C4-2B (cell line): ENCODE measurements at regions not wholly inside any gene's neighbourhood (a gene's known extent, or its start where the extent isn't known, plus 50 kb on each side); places are given as distances from the start of the nearest gene placed in this dataset.

Experiments
- H3K27ac ChIP-seq: fragments of 450-650 bp; 2 replicates; pipeline ENCODE4 v1.5.1; 2017
- ZFX ChIP-seq: fragments of 450-650 bp; IDR thresholded peaks from 2 replicates; pipeline ENCODE4 v1.6.1; 2017
- TF ChIP-seq, protein P1 (sequence below): fragments of 450-650 bp; conservative IDR thresholded peaks from 2 replicates; pipeline ENCODE4 v1.5.1; 2017; ENCODE audit warnings: mild to moderate bottlenecking

DNA sequence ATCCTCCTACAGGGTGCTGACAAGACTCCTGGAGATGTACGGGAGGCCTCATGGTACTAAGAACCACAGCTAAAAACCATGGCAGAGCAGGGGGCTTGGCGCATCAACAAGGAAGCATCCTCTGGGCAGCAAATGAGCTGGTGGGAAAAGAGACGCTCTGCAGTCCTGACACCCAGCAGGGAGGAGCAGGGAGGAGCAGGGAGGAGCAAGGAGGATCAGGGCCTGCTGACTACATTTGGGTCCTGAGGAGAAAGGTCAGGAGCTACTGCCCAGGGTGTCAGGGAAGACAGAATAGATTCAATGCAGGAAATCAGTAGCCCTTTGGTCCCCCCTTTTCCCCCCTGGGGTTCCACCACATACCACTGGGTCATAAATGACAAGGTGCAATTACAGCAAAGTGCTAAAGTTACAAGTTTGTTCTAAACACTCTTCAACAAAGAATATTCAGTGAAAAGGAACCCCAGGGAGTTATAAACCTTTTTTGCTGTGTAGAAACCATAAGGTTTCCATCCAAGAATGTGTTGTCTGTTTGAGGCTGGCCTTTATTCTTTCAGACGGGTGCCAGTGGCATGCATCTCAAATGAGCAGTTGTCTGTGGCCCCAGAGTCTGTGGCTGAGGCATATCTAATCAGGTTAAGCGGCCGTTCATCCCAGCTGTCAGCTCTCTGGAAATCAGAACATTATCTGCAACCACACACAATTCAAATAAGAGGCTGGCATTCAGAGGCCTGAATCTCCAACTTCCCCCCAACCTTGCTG lies 325.0 kb downstream of the CDC5L start:
- no peak overlapping the region for H3K27ac ChIP-seq
- no peak for TF ChIP-seq ZFX
- TF ChIP-seq, protein P1, sequence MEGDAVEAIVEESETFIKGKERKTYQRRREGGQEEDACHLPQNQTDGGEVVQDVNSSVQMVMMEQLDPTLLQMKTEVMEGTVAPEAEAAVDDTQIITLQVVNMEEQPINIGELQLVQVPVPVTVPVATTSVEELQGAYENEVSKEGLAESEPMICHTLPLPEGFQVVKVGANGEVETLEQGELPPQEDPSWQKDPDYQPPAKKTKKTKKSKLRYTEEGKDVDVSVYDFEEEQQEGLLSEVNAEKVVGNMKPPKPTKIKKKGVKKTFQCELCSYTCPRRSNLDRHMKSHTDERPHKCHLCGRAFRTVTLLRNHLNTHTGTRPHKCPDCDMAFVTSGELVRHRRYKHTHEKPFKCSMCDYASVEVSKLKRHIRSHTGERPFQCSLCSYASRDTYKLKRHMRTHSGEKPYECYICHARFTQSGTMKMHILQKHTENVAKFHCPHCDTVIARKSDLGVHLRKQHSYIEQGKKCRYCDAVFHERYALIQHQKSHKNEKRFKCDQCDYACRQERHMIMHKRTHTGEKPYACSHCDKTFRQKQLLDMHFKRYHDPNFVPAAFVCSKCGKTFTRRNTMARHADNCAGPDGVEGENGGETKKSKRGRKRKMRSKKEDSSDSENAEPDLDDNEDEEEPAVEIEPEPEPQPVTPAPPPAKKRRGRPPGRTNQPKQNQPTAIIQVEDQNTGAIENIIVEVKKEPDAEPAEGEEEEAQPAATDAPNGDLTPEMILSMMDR = no peak

DNA sequence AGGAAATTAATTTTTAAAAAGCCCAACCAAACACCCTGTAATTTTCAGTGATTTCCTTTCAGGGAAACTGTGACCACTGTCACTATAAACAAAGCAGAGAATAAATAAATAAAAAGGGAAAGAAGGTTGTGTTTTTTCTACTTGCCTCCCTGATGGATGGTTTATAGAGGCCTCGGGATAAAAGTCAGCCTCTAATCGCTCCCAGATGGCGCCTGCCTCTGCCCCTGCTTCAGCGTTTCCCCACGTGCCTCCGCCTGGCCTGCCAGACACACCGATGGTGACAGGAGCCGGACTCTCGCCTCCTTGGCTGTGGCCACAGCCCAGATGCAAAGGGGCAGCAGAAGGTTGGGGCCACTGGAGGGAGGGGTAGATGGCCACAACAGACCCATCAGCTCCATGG lies 327.7 kb downstream of the CDC5L start:
- no peak for TF ChIP-seq ZFX
- TF ChIP-seq, protein P1 = no peak
- no peak overlapping the region for H3K27ac ChIP-seq

DNA sequence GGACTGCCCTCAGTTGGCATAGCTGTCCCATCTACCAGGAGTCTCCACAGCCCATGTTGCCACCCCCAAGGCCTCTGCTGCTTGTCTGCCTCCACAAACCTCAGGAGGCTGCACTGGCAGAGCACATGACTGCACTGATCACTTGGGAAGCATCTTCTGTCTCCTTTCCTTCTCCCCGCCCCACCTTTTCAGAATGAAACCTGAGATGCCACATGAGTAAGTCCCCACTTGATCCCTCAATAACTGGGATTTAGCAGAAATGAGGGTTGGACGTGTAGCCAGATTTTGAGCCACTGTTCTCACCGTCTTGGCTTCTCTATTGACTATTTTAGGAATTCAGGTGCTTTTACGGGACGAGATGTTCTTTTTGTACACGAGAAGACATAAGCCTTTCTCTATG lies 328.4 kb downstream of the CDC5L start:
- no peak overlapping the region for H3K27ac ChIP-seq
- TF ChIP-seq, protein P1 = no peak
- no peak for TF ChIP-seq ZFX

DNA sequence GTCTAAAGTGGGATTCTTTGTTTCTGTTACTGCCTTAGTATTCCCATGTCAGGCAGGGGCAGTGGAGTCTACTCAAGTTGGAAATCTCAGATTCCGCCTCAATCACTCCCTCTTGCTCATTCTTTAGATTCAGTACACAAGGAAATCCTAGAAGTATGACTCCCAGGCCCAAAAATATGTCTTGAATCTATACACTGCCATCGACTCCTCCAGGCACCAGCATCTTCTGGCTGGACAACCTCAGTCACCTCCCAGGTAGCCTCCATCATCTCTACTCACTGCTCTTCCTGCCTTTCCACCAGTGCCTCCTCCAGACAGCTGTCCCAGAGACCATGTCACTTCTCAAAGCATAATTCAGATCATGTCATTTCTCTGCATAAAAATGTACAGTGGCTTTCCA lies 329.9 kb downstream of the CDC5L start:
- H3K27ac ChIP-seq = no peak overlapping the region
- TF ChIP-seq ZFX = no peak
- TF ChIP-seq, protein P1 = no peak

DNA sequence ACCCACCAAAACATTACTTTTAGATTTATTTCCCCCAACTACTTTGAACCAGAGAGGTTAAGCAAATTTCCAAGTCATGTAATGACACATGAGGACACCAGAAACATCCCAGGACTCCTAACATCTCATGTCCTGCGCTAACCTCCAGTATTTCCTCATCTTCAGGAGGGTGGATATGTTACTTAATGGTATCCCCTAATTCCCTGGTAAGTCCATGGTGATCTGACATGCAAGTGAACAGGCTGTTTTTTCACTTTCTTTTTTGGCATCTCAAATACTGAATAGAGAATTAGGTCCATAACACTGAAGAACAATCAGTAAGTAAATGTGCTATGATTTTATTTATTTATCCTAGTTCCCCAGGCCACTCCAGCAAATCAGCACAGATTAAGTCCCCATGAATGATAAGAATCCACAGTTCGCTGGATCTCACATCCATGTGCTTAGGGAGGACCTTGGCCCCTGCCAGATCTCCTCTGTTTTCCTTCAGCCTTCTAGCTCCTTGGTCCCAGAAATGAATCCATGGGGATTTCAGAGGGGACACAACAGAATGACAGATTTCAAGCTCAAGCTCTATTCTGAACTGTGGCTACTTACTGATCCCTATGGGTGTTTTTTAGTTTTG lies 334.6 kb downstream of the CDC5L start:
- no peak for TF ChIP-seq ZFX
- TF ChIP-seq, protein P1 = no peak
- no peak overlapping the region for H3K27ac ChIP-seq

DNA sequence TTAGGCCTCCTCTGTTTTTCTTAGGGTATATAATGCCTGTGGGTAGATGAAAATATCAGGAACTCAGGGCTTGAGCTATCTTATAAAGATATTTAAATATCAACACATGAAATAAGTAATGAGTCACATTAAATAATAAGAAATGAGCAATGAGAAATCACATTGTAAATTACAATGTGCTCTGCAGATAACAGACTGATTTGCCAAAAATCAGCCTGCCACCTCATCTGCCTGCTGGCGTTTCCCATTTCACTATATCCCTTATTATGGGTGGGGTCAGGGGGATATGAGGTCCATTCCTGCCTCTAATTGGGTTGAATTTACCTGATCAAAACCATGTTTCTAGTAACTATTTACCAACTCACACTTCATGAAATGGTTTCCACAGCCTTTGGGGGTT lies 335.2 kb downstream of the CDC5L start:
- H3K27ac ChIP-seq = no peak overlapping the region
- TF ChIP-seq, protein P1 = no peak
- TF ChIP-seq ZFX = no peak

DNA sequence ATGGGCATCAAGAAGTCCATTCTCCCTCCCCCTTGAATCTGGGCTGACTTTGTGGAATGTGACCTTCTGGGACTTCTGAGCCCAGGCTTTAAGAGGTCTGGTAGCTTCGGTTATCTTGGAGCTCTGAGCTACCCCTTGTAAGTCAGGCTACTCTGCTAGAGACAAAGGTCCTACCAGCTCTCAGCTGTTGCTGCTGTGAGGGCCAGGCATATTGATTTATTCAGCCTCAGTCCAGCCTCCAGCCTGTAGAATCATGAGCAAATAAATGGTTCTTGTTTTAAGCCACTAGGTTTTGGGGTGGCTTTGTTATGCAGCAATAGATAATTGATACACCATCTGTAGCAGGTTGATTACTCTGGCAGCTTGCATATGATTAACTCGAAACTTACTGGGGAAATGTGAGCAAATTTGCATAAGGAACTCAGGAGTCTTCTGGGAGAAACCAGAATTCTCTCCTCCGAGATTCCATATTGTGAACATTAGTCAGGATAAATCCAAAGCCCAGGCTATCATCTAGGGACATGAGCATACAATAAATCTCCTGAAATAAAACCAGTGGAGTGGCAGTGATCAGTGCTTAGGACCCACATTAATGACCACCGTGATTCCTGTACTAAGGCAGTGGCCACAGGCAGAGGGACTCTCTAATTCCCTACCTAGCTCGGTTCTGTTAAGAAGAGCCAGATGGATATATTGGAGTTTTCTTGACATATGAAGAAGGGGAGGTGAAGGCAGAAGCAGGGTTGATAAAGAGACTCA lies 336.1 kb downstream of the CDC5L start:
- TF ChIP-seq ZFX = no peak
- TF ChIP-seq, protein P1 = no peak
- no peak overlapping the region for H3K27ac ChIP-seq
